GM19023 (cell line): ENCODE measurements at regions not wholly inside any gene's neighbourhood (a gene's known extent, or its start where the extent isn't known, plus 50 kb on each side); places are given as distances from the start of the nearest gene placed in this dataset.

Experiments used
- ATAC-seq: cut with Tn5 transposase; IDR thresholded peaks from one replicate; pipeline ENCODE4 v1.9.1; 2021; ENCODE audit warnings: mild to moderate bottlenecking, moderate library complexity; ENCODE audit not compliant: unreplicated experiment

DNA sequence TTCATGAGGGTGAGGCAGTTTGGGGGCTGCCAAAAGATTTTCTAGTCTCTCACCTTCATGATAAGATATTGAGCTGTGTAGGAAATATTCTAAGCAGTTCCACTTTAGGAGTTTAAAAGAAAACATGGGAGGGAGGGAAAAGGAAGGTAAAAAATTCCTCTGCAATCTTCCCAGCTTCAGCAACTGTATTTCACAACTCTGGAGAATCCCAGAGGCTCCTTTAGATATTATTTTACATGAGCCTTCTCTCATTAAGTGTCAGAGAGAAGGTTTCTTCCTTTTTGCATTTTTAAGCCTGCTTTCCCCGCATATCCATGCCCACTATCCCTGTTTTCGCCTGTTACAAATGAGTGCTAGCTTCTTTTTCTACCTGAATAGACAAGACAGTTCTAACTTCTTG, 289.4 kb downstream of the CHRM3 start:
- ATAC-seq: no peak

GRCh38 chr1:239676522-239677273, 290.3 kb downstream of the CHRM3 start:
- no peak for ATAC-seq

DNA sequence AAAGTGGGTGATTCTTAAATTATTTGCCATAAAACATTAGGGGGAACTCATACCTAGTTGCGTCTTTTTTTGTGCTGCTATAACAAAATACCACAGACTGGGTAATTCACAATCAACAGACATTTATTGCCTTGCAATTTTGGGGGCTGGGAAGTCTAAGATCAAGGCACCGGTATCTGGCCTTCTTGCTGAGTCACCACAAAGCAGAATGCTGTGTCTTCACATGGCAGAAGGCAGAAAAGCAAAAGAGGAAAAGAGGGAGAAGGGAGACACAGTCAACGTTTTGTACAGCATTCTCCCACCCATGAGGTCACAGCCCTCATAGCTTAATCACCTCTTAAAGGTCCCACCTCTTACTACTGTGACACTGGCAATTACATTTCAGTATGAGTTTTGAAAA, 291.0 kb downstream of the CHRM3 start:
- ATAC-seq: no peak

GRCh38 chr1:239678181-239678580, 291.8 kb downstream of the CHRM3 start:
- no peak for ATAC-seq

- ATAC-seq: no peak
Observed at GRCh38 chr1:239682046-239682445, 295.7 kb downstream of the CHRM3 start.

GRCh38 chr1:239682960-239683359, 296.6 kb downstream of the CHRM3 start:
- no peak for ATAC-seq

- no peak for ATAC-seq
Observed at GRCh38 chr1:239686386-239686785, 300.0 kb downstream of the CHRM3 start.

DNA sequence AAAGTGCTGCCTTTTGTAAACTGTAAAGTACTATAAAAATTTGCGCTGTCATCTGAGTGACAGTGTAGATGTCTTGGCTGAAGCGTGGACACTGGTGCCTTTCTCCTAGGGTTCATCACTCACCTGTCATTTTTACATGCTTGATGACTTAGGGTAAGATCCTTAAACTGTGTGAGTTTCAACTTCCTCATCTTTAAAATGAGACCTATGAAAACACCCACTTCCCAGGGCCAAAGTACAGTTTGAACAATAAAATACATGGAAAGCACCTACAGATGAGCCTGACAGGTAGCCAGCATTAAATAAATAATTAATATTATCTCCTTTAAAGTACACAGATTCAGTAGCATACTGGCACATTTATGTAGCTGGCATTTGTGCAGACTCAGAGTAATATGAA, 309.9 kb downstream of the CHRM3 start:
- no peak for ATAC-seq

- no peak for ATAC-seq
Observed at GRCh38 chr1:239700667-239701066, 314.3 kb downstream of the CHRM3 start.

DNA sequence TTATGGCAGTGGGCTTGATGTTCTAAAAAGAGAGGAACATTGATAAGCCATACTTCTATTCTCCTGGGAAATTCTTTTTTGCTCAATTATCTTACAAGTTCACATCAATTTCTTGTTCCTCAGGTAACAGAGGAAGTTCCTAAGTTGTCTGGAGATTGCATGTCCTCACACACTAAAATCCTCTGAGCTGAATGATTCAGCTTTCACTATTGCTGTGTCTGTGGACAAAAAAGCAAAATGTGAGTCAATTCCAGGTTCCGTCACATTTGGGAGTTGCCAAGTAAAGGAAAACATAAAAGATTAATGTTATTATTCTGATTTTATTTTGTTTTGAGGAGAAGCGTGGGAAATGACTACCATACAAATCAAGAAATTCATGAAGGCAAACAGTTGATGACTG, 316.7 kb downstream of the CHRM3 start:
- ATAC-seq: no peak

GRCh38 chr1:239706245-239706892, 320.0 kb downstream of the CHRM3 start:
- no peak for ATAC-seq

DNA sequence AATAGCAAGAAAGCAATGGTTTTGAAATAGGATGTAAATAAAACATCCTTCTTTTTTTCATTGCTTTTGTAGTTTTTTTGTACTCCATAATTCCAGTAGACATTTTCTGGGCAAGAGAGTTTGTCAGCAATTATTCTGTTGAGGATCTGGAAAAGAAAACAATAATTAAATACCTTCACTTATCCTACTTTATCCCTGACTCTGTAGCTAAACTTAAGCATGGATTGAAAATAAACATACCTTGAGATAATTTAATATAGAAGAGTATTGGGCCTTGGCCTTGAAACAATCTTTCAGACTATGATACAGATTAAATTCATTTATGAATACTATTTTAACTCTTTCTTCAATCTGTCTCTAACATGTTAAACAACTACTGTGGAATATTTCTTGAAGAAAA, 321.2 kb downstream of the CHRM3 start:
- ATAC-seq: no peak

GRCh38 chr1:239708622-239709021, 322.3 kb downstream of the CHRM3 start:
- ATAC-seq: no peak

DNA sequence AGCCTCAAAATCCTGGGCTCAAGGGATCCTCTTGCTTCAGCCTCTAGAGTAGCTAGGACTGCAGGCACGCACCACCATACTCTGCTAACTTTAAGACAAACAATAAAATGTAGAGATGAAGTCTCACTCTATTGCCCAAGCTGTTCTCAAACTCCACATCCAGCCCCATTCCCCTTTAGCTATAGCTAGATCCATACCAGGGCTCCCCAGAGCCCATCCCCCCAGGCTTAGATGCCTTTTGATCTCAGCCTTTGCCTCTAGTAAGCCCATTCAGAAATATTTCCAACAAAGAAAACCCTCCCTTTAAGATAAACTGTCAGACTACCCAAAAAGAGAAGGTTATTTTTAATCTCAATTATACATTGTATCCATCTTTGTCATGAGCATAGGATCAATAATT, 325.4 kb downstream of the CHRM3 start:
- ATAC-seq: no peak

DNA sequence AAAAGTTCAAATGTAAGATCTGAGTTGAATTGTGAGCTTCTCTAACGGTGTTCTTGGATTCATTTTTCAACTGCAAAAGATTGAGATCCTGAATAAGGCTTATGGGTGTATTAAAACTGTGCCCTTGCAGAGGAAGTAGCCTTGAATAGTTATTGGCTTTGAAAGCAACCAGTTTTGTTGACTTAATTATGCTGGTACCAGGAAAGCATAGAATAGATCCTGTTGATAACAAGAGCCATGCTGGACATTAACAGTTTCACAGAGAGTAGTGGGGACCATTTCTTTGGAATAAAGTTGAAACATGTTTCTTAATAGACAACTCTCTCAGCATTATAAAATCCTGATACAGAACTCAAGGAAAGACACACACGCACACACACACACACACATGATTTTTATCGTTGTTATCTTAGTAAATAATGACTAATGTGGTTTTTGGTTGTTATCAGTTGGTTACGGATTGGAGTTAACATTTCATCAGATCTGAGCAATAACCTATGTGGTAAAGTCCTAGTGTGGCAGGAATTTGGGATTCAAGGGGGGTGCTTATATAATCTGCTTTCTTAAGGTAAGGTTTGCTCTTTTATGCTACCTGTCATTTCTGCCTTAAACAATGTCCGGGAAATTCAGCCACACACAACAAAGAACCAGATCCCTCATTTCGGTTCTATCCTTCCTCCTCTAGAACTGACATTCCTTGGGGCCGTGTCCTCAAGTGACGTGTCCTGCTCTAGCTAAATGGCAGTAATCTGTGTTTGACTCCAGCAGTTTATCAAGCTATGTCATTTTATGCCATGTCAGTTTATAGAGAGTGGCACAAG, 330.9 kb downstream of the CHRM3 start:
- ATAC-seq: no peak

GRCh38 chr1:239717918-239718184, 331.5 kb downstream of the CHRM3 start:
- ATAC-seq: no peak

- no peak for ATAC-seq
Observed at GRCh38 chr1:239718571-239718970, 332.2 kb downstream of the CHRM3 start.

DNA sequence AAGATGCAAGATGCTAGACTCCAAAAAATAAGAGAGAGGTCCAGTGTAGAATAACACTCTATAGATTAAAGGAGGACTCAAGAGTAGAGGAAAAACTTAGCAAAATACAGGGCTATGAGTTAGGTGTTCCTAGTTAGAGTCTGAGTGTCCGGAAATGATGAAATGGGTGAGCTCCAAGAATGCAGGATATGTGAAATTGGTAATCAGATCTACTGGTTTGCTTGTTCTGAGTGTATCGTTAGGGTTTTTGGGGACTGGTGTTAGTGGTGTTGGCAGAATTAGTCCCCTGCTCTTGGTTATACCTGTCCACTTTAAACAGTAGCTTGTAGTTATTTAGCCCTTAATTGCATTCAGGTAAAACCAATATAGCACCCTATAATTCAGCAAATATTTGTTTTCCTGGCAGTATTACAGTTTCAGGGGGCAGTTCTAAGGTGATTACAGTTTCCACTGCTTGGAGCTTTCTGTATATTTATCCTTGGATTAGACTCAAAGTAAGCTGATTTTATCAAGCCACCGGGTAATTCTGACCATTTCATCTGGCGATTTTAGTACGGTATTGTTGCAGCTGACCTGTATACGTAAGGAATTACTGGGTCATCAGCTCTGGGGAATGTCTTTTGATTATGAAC, 332.7 kb downstream of the CHRM3 start:
- no peak for ATAC-seq

DNA sequence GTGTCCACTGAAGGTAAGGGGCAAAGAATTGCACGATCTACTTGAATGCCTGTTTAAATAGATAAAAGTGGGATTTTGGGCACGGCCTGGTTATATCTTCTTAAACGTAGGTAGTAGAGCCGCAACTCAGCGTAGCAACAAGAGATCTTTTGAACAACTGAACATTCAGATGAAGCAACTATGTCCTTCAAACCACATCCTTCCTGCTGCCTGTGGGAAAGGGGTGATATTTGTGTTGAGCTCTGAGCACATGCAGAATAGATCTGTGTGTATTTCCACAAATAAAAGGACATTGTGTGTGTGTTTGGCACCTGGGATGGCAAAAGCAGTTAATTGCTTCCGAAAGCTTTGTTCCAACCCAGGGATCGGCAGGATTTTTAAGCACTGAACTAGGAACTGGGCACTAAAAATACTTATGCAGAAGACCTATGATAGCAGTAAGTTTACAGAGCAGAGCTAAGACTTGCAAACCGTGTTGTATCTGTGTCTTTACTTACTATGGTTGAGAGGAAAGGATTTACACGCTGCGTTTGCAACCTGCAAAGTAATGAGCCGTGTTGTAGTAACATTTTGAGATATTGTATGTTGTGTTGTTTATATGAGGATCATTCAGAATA, 333.4 kb downstream of the CHRM3 start:
- ATAC-seq: no peak

DNA sequence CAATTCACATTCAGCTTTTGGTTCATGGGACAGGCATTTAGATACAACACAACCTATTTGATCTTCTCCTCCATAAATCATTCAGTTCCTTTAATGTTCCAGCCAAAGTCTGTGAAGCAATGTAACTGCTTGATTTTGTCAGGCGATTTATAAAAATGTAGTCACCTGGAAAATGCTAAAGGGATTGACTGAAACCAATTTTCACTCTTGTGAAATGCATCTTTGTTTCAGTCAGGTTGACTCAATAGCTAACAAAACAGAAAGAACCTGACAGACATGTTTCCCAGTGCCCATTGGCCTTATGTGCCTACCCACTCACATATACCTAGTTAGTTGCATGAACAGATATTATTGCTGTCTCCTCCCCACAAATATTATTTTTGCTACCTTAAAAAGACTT, 335.7 kb downstream of the CHRM3 start:
- ATAC-seq: no peak

DNA sequence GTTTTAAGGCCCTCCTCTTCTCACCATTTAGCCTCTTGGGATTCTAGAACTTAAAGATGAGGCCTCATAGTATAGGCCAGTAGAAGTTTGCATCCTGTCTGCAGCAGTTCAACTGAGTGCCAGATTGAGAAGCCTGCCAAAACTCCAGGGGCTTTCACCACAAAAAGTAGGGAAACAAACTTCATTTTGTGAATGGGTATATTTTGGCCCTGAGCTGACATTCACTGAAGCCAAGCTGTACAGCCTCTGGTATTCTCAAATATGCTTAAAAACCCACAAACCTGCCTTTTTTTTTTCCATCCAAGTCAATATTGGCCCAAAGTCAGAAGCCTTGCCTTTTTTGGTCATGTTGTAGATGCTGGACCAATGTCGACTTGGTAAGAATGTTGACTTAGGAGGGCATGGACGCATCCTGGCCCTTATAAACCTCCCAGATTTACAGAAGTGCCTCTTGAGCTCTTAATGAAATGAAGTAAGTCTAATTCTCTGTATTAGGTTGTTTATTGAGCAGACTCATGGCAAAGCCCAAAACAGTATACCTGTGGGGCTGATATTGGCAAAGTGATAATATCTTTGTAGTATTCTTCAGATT, 337.5 kb downstream of the CHRM3 start:
- ATAC-seq: no peak
